HUES64 (cell line): ENCODE measurements at regions not wholly inside any gene's neighbourhood (a gene's known extent, or its start where the extent isn't known, plus 50 kb on each side); places are given as distances from the start of the nearest gene placed in this dataset.
"Not testable (repeated sequence)": the region's sequence is repeated elsewhere in the genome, so short reads cannot be mapped to it uniquely, and the experiment has no call there.

Source experiments
- H3K27ac ChIP-seq: 2 replicates; pipeline ENCODE4 v1.7.0; 2013; ENCODE audit warnings: low read depth, low read length, inconsistent platforms
- H3K27me3 ChIP-seq: 2 replicates; pipeline ENCODE4 v1.6.1; 2013; ENCODE audit warnings: mild to moderate bottlenecking, low read length; ENCODE audit not compliant: insufficient read depth
- H3K36me3 ChIP-seq: 2 replicates; pipeline ENCODE4 v1.6.1; 2013; ENCODE audit warnings: mild to moderate bottlenecking, low read length; ENCODE audit not compliant: insufficient read depth
- H3K4me1 ChIP-seq: 2 replicates; pipeline ENCODE4 v1.6.1; 2013; ENCODE audit warnings: mild to moderate bottlenecking, low read length, moderate library complexity; ENCODE audit not compliant: insufficient read depth
- H3K4me3 ChIP-seq: 2 replicates; pipeline ENCODE4 v1.5.1; 2013; ENCODE audit warnings: mild to moderate bottlenecking, low read length, moderate library complexity
- H3K9ac ChIP-seq: 2 replicates; pipeline ENCODE4 v1.6.1; 2013; ENCODE audit warnings: mild to moderate bottlenecking, low read depth, low read length
- H3K9me3 ChIP-seq: 2 replicates; pipeline ENCODE4 v1.6.1; 2013; ENCODE audit warnings: low read depth, low read length; ENCODE audit not compliant: insufficient read depth
- WGBS: fragments of 150-250, 120-280 bp; methylation state at CpG from one replicate; pipeline ENCODE4 v1.1.7; 2013; ENCODE audit warnings: missing lambda C conversion rate; 5-methylcytosine and 5-hydroxymethylcytosine counted together

GRCh38 chr5:120124031-120124430 lies 340.1 kb upstream of the PRR16 start:
- no peaks in the 10 kb centered on the region for H3K4me1 ChIP-seq
- H3K4me3 ChIP-seq, result no peak overlapping the region
- no peak overlapping the region for H3K27ac ChIP-seq
- 76% methylated on average over 1 of the region's 1 CpG for WGBS
- no peak overlapping the region for H3K9ac ChIP-seq
- no peaks in the 10 kb centered on the region for H3K36me3 ChIP-seq
- no peaks in the 10 kb centered on the region for H3K9me3 ChIP-seq
- H3K27me3 ChIP-seq, result no peaks in the 10 kb centered on the region

DNA sequence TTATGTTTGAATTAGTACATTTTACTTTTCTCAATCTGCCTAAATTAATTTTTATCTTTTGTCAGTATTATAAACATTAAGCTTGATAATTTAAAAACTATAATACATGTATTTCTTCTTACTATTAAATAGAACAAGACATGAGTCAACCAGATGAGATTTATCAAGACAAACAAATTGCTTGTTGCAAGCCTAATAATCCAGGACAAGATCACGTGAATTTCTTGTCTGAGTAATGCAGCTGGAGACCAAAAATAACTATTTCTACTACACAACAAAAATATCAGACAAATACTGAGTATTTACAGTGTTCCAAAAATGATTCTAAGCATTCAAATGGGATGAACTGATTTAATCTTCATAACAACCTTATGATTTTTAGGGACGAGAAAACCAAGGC lies 339.1 kb upstream of the PRR16 start:
- no peak overlapping the region for H3K9ac ChIP-seq
- no peaks in the 10 kb centered on the region for H3K4me1 ChIP-seq
- no peak overlapping the region for H3K27ac ChIP-seq
- H3K27me3 ChIP-seq, result no peaks in the 10 kb centered on the region
- no peak overlapping the region for H3K4me3 ChIP-seq
- H3K9me3 ChIP-seq, result no peaks in the 10 kb centered on the region
- H3K36me3 ChIP-seq, result no peaks in the 10 kb centered on the region
- 100% methylated on average over 1 of the region's 2 CpGs for WGBS

DNA sequence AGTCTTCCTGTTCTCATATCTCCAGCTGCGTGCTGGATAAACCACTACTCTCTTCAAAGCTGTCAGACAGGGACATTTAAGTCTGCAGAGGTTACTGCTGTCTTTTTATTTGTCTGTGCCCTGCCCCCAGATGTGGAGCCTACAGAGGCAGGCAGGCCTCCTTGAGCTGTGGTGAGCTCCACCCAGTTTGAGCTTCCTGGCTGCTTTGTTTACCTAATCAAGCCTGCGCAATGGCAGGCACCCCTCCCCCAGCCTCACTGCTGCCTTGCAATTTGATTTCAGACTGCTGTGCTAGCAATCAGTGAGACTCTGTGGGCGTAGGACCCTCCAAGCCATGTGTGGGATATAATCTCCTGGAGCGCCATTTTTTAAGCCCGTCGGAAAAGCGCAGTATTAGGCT lies 331.8 kb upstream of the PRR16 start:
- not testable (repeated sequence) for H3K27ac ChIP-seq, H3K4me3 ChIP-seq
- 88% methylated on average over 7 of the region's 7 CpGs for WGBS

DNA sequence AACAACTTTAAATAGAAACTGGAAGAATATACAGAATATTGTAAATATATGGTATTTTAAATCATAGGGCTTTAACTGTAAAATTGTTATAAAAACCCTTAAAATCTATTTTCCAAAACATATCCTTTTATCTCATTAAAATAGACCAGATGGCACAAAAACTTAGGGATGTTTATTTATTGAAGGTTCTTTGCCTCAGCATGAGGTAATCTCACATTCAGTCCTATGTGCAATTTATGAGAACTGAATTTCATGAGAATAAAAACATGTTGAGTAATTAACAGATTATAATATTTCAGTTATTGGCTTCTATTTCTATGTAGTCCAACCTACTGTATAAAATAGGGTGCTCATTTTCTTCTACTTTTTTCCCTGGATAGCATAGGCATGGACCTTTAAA lies 329.2 kb upstream of the PRR16 start:
- Histone ChIP-seq H3K4me1 (no peaks in the 10 kb centered on the region), H3K4me3 (no peak overlapping the region), H3K9ac (no peak overlapping the region), H3K36me3 (no peaks in the 10 kb centered on the region), H3K27me3 (no peaks in the 10 kb centered on the region), H3K9me3 (no peaks in the 10 kb centered on the region), H3K27ac (no peak overlapping the region)

More for the DNA sequence above, 331.8 kb upstream of the PRR16 start:
- not testable (repeated sequence) for H3K4me1 ChIP-seq, H3K9me3 ChIP-seq, H3K27me3 ChIP-seq, H3K36me3 ChIP-seq, H3K9ac ChIP-seq

DNA sequence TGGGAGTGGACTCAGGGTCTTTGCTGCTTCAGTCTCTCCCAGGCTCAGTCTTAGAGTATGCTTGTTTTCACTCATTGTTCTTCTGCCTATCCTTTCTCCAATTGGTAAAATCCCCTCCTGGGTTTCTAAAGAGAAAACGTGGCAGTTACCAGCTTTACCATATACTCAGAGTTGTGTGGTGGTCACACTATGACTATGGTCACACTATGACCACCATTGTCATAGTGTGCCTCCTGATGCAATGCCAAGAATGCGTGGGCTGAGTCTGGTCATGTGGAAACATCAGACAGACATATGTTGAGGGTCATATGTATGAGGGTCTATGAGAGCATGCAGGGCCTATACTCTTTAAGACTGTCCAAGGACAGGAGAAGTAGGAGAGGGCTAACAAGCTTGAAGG lies 326.5 kb upstream of the PRR16 start:
- H3K27me3 ChIP-seq, result no peaks in the 10 kb centered on the region
- 95% methylated on average over 2 of the region's 2 CpGs for WGBS
- H3K4me3 ChIP-seq, result no peak overlapping the region
- H3K9me3 ChIP-seq, result no peaks in the 10 kb centered on the region
- H3K9ac ChIP-seq, result no peak overlapping the region
- H3K4me1 ChIP-seq, result no peaks in the 10 kb centered on the region
- H3K27ac ChIP-seq, result no peak overlapping the region
- H3K36me3 ChIP-seq, result no peaks in the 10 kb centered on the region

- 100% methylated on average over 1 of the region's 2 CpGs for WGBS
- no peak overlapping the region for H3K27ac ChIP-seq
Measured at GRCh38 chr5:120139039-120139438, 325.1 kb upstream of the PRR16 start.

DNA sequence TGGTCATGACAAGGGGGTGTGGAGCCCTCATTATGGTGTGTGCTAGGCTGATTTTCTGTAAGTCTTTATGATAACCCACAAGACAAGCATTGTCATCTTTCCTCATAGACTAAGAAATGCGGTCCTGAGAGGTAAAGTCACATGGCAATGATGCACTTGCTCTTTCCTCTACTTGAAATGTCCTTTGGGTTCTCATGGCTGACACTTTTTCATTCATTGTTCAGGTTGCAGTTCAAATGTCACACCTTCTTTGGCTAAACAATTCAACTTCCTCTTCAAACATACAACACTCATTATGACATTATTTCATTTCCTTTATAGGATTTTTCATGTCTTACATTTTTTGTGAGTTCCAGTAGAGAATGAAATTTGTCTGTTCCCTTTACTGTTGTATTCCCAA lies 323.6 kb upstream of the PRR16 start:
- Histone ChIP-seq H3K27ac (no peak overlapping the region), H3K4me3 (no peak overlapping the region), H3K36me3 (no peaks in the 10 kb centered on the region), H3K9ac (no peak overlapping the region), H3K27me3 (no peaks in the 10 kb centered on the region), H3K9me3 (peaks cover 9% of the 10 kb centered on the region), H3K4me1 (no peaks in the 10 kb centered on the region)
- 92% methylated on average over 1 of the region's 1 CpG for WGBS

More at GRCh38 chr5:120139039-120139438, 325.1 kb upstream of the PRR16 start:
- Histone ChIP-seq H3K4me3 (no peak overlapping the region), H3K4me1 (no peaks in the 10 kb centered on the region), H3K9ac (no peak overlapping the region), H3K27me3 (no peaks in the 10 kb centered on the region), H3K36me3 (no peaks in the 10 kb centered on the region), H3K9me3 (no peaks in the 10 kb centered on the region)

DNA sequence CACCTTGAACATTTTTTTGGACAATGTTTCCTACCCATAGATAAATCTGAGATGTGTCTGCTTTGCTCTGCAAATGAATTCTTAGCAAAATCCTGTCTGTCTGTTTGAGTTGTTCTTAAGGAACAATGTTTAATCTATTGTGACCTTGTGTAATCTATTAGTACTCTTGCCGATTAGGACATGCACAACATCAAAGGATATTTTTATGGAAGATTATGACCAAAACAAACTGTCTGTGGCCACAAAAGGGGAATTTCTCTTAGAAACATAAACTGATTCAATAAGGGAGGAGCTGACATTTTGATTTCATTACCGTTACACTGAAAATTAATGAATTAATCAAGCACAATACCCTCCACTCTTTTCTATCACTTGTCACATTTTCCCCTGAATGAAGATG lies 323.0 kb upstream of the PRR16 start:
- peaks cover 10% of the 10 kb centered on the region for H3K9me3 ChIP-seq
- no peak overlapping the region for H3K4me3 ChIP-seq
- no peak overlapping the region for H3K27ac ChIP-seq
- no peak overlapping the region for H3K9ac ChIP-seq
- H3K4me1 ChIP-seq, result no peaks in the 10 kb centered on the region
- 100% methylated on average over 2 of the region's 2 CpGs for WGBS
- H3K27me3 ChIP-seq, result no peaks in the 10 kb centered on the region
- no peaks in the 10 kb centered on the region for H3K36me3 ChIP-seq

GRCh38 chr5:120146787-120147186 lies 317.3 kb upstream of the PRR16 start:
- no peak overlapping the region for H3K27ac ChIP-seq
- no peak overlapping the region for H3K9ac ChIP-seq
- no peaks in the 10 kb centered on the region for H3K36me3 ChIP-seq
- H3K4me1 ChIP-seq, result no peaks in the 10 kb centered on the region
- peaks cover 16% of the 10 kb centered on the region for H3K9me3 ChIP-seq
- no peaks in the 10 kb centered on the region for H3K27me3 ChIP-seq
- WGBS, result no CpG with 5 or more reads among the region's 1 CpG
- no peak overlapping the region for H3K4me3 ChIP-seq

DNA sequence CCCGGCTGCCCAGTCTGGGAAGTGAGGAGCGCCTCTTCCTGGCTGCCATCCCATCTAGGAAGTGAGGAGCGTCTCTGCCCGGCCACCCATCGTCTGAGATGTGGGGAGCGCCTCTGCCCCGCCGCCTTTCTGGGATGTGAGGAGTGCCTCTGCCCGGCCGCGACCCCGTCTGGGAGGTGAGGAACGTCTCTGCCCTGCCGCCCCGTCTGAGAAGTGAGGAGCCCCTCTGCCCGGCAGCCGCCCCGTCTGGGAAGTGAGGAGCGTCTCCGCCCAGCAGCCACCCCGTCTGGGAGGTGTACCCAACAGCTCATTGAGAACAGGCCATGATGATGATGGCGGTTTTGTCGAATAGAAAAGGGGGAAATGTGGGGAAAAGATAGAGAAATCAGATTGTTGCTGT lies 316.2 kb upstream of the PRR16 start:
- WGBS, result 97% methylated on average over 21 of the region's 23 CpGs

GRCh38 chr5:120150770-120151169 lies 313.3 kb upstream of the PRR16 start:
- Histone ChIP-seq H3K9me3 (peaks cover 7% of the 10 kb centered on the region), H3K36me3 (no peaks in the 10 kb centered on the region), H3K27ac (no peak overlapping the region), H3K27me3 (no peaks in the 10 kb centered on the region), H3K4me3 (no peak overlapping the region), H3K4me1 (peaks cover 5% of the 10 kb centered on the region; the same call in 1 of the 2 replicates), H3K9ac (no peak overlapping the region)
- 100% methylated on average over 2 of the region's 2 CpGs for WGBS

More for the DNA sequence above, 316.2 kb upstream of the PRR16 start:
- not testable (repeated sequence) for H3K27ac ChIP-seq, H3K4me1 ChIP-seq, H3K4me3 ChIP-seq, H3K9ac ChIP-seq, H3K36me3 ChIP-seq, H3K27me3 ChIP-seq
- H3K9me3 ChIP-seq, result peaks cover 16% of the 10 kb centered on the region

- Histone ChIP-seq H3K4me3 (no peak overlapping the region), H3K9me3 (peaks cover 4% of the 10 kb centered on the region), H3K27ac (no peak overlapping the region), H3K9ac (no peak overlapping the region), H3K27me3 (no peaks in the 10 kb centered on the region), H3K36me3 (no peaks in the 10 kb centered on the region), H3K4me1 (peaks cover 5% of the 10 kb centered on the region; the same call in 1 of the 2 replicates)
- 100% methylated on average over 1 of the region's 1 CpG for WGBS
Measured at GRCh38 chr5:120151181-120151580, 312.9 kb upstream of the PRR16 start.
